MV-4-11 (cell line): ENCODE measurements at regions not wholly inside any gene's neighbourhood (a gene's known extent, or its start where the extent isn't known, plus 50 kb on each side); places are given as distances from the start of the nearest gene placed in this dataset.
"Not testable (repeated sequence)": the region's sequence is repeated elsewhere in the genome, so short reads cannot be mapped to it uniquely, and the experiment has no call there.

Experiments
- DNase-seq: peaks from one replicate; lab custom pipeline; 2025; lab: John Stamatoyannopoulos, UW

- no peak for DNase-seq
Observed at GRCh38 chr5:161034451-161034850, 182.4 kb upstream of the ATP10B start.

GRCh38 chr5:161030229-161030628 lies 178.2 kb upstream of the ATP10B start:
- no peak for DNase-seq

GRCh38 chr5:161027763-161028162 lies 175.8 kb upstream of the ATP10B start:
- DNase-seq = no peak

DNA sequence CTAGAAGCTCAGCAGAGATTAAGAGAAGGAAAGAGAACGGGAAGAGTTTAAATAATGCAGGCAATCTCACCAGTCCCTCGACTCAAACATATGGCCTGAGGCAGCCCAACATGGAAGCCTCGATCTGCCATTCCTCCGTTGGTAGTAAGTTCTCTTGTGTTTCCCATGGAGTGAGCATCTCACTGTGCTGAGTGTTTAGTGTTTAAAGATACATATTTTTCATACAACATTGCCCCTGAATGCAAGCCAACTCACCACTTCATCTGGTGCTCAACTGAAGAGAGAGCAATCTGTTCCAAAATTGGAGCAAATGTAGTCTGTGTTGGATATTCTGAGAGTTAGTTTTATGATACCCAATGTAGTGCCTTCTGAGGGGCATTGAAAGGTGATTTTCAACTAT lies 171.5 kb upstream of the ATP10B start:
- no peak for DNase-seq

DNA sequence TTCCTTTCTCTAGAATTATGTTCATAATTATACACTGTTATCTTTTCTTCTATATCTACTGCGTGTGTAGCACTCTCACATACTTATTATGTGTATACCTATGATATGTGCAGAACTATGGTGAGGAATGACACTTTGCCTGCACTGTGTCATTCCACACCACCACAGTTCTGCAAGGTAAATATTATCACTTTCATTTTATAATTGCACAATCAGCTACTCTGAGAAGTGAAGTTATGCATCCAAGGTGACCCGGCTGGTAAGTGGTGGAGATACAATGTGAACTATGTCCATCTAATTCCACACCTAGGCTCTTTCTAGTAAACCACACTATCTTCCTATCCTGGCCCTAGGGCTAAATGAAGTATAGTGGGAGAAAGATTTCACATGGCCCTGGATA lies 170.1 kb upstream of the ATP10B start:
- no peak for DNase-seq

DNA sequence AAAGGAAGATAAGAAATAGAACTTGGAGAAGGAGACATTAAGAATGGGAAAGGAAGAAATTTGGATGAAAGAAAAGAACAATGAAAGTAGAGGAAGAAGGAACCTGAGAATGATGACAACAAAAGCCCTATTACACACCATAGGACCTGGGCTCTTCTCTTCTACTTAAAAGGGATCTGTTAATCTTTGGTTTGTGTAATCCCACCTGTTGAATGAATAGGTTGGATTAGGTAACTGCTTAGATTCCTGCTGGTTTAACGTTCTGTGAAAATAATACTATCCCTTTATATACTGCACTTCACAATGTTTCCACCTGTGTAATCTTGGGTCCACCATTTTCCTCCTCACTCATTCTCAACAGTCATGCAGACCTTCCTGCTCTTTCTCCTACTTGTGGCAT lies 157.8 kb upstream of the ATP10B start:
- no peak for DNase-seq

DNA sequence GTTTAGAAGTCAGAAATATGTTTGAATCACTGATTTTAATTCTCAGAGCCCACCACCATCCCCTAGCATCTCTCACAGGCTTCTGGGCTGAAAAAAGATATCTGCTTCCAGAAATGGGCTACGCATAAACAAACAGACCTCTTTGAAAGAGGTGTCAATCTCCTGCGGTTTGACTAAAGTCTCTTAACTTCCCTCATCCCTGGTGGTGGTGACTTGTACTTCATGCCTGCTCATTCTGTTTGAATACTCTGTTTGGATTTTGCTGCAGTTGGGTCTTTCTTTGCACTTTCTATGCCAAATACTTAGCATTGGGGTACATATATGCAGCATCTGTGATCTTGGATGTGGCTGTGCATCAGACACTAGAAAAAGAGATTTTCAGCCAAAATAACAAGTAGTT lies 157.2 kb upstream of the ATP10B start:
- DNase-seq = no peak

DNA sequence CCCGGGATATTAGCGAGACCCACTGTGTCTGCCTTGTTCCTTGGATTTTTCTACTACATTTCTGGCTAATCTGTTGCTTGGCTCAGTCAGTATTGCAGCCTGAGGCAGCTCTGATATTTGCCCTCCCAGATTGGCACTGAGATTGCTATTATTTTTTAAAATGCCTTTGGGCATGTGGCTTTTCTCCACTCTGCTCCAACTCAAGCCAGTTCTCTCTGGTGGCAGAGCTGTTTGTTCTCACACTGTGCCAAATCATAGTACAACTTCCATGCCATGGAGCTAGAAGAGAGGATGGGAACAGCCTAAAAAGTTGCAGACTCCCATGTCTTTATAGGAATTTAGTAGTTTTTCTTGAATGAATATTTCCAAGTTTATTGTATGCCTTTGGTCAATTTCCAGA lies 155.9 kb upstream of the ATP10B start:
- no peak for DNase-seq

DNA sequence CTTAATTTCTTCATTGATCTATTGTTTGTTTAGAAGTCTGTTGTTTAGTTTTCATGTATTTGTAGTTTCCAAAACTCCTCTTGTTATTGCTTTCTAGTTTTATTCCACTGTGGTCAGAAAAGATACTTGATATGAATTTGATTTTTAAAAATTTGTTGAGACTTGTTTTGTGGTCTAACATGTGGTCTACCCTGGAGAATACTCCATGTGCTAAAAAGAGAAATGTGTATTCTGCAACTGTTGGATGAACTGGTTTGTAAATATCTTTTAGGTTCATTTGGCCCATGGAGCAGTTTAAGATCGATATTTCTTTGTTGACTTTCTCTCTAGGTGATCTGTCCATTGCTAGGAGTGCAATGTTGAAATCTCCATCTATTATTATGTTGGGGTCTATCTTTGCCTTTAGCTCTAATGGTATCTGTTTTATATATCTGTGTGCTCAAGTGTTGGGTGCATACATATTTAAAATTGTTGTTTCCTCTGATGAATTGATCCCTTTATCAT lies 150.6 kb upstream of the ATP10B start:
- no peak for DNase-seq

- DNase-seq = no peak
Observed at GRCh38 chr5:161001604-161002003, 149.6 kb upstream of the ATP10B start.

DNA sequence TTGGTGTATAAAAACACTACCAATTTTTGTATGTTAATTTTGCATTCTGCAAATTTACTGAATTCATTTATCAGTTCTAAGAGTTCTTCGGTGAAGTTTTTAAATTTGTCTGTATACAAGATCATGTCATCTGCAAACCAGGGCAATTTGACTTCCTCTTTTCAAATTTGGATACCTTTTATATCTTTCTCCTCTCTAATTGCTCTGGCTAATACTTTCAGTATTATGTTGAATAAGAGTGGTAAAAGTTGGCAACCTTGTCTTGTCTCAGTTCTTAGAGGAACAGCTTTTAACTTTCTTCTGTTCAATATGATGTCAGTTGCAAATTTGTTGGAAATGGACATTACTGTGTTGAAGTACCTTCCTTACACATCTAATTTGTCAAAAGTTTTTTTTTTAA lies 149.1 kb upstream of the ATP10B start:
- DNase-seq = not testable (repeated sequence)

- DNase-seq = no peak
Observed at GRCh38 chr5:160991205-160991604, 139.2 kb upstream of the ATP10B start.

GRCh38 chr5:160979385-160979784 lies 127.4 kb upstream of the ATP10B start:
- no peak for DNase-seq

- no peak for DNase-seq
Observed at GRCh38 chr5:160978944-160979343, 126.9 kb upstream of the ATP10B start.

DNA sequence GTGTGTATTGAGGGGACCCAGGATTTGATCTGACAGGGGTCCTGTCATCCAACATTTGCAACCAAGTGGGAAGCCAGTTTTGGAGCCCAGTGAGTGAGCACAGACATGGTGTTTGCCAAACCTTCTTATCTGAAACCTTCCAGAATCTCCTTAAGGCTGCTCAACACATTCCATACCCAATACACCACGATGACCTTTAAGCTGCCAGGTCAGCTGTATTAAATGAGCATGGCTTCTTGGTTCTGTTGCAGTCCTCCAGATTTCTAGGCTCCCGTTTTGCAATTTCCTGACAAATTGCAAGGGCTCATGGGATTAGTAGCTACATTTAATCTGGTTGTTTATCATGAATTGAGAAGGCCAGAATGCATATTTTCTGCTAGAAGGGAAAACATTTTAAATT lies 124.2 kb upstream of the ATP10B start:
- DNase-seq = no peak

- no peak for DNase-seq
Observed at GRCh38 chr5:160970605-160971191, 118.7 kb upstream of the ATP10B start.

- no peak for DNase-seq
Observed at GRCh38 chr5:160969645-160970044, 117.6 kb upstream of the ATP10B start.

- DNase-seq = no peak
Observed at GRCh38 chr5:160968480-160968879, 116.5 kb upstream of the ATP10B start.

DNA sequence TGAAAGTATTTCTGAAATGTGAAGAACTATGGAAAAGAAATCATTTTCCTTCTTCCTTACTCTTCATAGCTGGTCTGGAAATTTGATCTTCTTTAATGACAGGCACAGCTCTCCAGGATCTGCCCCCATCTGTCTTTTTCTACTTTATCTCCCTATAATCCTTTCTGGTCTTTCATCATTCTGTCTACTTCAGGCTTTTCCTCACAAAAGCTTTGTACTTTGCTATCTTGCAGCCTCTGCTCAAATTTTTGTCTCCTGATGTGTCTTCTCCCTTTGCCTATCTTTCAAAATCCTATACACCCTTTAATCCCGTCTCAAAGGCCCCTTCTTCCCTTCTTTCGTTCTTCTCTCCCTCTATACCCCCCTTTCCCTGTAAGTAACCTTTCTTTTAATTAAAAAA lies 114.9 kb upstream of the ATP10B start:
- DNase-seq = no peak

- no peak for DNase-seq
Observed at GRCh38 chr5:160961761-160962160, 109.8 kb upstream of the ATP10B start.

DNA sequence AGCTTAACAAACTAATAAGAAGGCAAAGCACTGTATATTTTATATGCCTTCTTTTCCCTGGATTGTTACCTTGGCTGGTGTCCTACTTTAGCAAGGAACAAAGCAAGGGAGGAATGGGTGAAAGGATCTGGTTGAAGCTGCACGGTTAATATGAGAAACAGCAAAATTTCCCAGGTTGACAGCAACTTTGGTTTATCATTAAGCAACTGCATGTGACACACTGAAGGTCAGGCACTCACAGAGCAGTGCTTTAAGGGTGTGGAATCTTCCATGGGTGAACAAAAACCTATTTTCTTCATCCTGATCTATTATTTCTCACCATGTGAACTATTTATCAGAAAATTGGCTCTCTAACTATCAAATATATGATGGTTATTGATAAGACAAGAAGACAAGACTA lies 109.0 kb upstream of the ATP10B start:
- no peak for DNase-seq

GRCh38 chr5:160960592-160960991 lies 108.6 kb upstream of the ATP10B start:
- DNase-seq = no peak

DNA sequence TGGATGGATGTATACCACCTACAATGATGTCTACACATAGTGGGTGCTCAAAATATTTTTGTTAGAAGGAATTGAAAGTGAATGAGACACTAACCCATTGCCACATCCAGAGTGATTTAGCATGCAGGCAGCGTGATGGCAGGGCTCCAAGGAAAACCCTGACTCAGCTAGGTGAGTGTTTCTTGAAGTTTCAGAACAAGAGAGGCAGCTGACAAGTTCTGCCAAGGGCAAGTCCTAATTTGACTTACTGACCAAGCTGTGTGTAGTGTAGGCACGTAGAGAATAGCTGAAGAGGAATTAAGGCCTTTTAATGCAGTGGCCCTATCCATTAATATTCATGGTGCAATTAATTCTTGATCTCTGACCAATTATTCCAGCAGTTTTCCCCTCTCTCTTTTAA lies 107.8 kb upstream of the ATP10B start:
- DNase-seq = no peak

- no peak for DNase-seq
Observed at GRCh38 chr5:160957312-160957861, 105.4 kb upstream of the ATP10B start.
